MV-4-11 (cell line): ENCODE measurements at regions not wholly inside any gene's neighbourhood (a gene's known extent, or its start where the extent isn't known, plus 50 kb on each side); places are given as distances from the start of the nearest gene placed in this dataset.

Experiments used
- DNase-seq: peaks from one replicate; lab custom pipeline; 2025; lab: John Stamatoyannopoulos, UW

DNA sequence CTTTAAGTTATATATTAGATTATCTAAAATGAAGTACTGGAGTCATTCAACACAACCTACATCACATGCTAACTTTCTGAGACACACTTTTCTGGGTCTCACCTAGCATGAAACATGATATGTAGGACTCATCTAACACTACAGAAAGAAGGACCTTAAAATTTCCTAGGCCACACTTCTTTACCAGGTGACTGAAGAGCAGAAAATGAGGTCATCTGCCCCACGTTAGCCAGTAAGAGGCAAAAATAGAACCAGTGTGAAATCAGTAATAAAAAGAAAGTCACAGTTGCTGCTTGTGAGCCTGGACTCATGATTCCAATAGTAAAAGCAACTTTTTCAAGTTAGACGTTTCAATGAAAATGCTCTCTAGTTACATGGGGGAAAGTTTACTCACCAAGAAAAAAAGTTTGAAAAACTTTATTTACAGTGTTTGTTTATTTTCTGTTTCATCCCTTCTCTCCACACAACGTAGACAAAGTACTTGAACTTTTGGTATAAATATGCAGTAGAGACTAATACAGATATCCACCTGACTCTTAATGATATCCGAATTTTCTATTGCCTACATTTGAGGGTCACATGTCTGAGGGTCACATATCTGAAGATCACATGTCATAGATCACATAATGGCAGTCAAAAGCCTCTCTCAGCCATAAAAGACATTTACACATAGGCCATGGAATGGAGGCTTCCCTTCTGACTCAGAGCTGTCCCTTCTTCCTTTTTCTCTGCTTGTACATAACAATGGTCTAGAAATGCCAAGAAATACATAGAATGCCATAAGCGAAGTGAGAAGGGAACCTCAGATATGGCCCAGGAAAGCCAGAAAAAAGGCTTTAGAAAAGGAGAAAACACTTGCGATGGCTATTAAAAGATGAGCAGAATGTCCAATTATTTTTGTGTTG lies 362.9 kb downstream of the ZEB2 start:
- DNase-seq = peak; percentile 30

DNA sequence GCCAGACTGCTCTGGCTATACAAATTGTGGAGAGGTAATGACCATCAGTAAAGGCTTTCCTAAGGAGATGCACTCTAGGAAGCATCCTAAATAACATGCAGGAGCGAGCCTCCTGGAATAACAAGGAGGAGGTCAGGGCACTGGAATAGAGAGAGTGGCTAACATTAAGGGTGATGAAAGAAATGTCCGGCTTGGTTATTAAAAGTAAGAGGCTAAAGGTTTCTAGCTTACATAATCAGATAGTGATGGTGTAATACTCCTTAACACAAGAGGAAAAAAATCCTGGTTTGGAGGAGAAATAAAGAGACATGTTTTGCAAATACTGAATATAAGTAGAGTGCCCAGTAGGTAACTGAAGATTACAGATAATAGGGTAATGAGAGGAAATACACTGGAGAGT lies 365.7 kb downstream of the ZEB2 start:
- no peak for DNase-seq

DNA sequence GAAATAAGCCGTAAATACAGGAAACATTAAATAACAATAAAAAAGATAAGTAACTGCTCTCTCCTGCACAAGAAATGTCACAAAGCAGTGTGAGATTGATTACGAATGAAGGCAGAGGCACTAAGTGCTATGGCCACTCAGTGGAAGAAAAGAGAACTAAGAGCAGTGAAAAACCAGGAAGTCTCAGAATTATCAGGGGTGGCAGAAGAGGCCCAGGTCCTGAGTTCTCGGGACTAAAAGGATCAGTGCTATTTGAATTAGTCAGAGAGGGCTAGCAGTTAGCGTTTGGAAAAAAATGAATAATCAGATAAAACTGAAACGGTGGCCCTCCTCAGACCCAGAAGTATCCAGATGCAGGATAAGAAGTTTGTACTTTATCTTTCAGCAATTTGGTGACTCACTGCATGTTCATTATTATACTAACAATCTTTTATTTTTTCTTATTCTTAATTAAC lies 367.1 kb downstream of the ZEB2 start:
- peak; percentile 57 for DNase-seq

DNA sequence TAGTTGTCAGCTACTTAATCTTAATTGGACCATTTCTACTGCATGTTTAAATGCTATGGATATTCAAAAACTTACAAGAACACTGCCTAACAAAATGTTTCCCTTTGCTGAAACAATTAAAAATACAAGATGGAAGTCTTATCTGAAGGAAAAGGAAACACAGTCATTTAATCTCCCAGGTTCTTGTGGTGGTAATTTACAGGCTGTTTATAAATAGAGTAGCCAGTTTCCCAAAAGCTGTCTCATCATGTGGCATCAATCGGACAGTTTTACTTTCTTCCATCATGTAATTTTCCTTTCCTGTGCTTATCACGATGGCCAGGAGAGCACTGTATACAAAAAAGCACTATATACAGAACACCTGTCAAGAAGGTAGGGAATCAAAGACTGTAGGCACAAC lies 368.1 kb downstream of the ZEB2 start:
- no peak for DNase-seq

DNA sequence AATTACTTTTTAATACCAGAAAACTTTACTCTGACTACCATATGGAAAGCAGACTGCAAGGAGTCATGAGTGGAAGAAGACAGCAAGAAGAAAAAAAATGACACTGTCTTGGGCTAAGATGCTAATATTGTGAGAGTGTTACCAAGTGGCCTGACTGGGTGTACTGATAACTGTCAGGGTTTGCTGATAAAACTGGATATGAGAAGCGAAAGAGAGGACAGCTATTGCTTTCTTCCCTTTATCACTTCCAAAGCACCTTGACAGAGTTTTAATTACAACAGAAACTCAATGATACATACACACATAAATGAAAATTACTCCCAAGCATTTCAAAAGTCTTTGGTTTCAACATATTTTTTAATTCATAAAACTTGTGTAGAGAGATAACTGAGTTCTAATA lies 368.5 kb downstream of the ZEB2 start:
- no peak for DNase-seq

DNA sequence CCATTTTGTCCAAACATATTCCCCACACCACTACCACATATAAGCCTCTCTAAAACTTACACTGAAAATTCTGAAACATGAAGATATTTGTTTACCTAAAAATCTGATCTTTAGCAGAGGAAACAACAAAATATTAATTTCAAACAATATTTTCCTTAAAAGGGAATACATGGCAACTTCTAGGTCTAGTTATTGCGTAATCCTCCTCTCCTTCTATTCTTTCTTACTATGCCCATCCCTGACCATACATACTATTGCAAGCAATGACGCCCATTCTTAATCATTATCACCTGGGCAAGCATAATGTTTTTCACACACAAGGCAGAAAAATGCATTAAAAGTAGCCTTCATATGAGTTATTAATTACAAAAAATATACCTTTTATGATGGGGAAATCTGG lies 372.6 kb downstream of the ZEB2 start:
- no peak for DNase-seq

DNA sequence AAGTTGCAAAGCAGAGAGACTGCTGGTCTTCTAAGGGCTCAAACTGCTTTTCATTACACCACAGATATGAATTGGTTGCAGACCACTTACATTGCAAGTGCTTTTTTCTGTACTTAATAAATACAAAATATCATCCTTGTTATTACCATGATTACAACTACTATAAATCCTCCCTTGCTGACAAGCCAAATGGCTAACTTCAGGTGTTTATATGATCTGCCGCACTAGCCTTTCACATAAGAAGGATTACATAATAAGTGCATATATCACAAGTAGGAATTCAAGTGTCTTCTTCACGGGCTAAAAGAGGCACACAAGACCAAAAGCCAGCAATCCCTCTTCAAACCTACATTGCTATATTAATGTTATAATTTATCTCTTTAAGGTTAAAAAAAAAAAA lies 373.0 kb downstream of the ZEB2 start:
- no peak for DNase-seq

DNA sequence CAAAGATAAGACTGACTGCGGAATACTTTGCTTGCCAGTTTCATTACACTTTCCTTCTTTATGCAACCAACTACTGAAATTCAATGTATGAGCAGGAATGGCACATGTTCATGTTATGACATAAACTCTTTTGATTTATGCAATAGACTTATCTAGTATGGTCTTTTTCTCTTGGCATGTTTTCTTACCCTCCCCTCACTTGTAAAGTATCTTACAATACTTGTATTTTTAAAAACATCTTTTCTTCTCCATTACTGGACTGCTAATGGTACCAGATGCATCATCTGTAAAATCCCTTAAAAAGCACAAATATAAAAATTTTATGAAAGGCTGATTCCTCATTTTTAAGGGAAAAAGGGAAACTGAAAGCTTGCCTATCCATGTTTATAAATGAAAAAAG lies 373.8 kb downstream of the ZEB2 start:
- no peak for DNase-seq

DNA sequence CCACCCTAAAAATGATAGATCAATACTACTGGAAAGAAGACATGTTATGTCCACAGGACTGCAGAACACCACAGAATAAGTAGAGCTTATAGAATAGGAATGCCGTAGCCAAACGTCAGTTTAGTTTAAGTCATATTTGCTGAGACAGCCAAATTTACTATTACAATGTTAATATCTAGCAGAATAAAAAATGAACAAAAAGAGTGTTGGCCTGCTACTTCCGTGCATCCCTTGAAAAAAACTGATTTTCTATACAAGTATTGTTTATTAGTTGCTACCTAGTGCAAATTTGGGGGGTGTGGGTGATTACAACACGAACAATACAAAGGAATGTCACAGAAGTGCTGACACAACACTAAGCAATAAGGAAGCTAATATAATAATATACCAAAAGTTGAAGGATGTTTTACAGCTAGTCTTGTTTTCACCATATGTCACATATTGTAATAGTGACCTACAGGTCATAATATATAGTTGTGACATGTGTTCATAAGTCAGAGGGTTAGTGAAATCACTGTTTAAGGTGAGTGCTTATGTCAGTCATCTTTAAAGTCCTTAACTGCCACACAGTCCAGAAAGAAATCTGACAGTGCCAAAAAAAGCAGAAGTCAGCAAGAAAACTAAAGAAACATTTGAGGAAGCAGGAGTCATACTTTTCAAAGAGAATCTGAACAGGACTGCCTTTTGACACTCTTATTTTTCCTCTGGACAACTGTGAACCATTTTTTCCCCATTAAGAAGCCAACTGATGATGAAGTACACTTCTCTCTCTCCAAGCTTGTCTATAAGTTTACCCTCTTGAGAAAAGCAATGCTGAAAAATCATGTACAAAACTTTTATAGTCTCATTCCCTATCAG lies 376.4 kb downstream of the ZEB2 start:
- DNase-seq = peak; percentile 60

DNA sequence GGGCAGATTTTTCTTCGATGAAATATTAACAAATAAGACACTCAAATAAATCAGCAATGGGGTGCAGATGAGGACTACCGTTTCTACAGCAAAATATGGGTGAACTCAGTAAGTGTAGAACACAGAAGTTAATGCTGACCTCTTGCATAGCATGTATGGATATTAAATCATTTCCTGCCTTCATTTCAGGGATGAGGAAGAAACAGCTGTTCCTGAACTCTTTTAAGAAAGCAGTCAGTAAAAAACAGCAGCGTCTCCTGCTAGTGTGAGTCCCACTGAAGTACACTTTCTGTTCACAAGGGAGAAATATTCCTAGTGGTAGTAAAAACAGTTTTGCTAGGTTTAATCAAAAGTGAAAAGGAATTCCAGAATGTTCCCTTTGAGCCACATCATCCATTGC lies 379.0 kb downstream of the ZEB2 start:
- no peak for DNase-seq

DNA sequence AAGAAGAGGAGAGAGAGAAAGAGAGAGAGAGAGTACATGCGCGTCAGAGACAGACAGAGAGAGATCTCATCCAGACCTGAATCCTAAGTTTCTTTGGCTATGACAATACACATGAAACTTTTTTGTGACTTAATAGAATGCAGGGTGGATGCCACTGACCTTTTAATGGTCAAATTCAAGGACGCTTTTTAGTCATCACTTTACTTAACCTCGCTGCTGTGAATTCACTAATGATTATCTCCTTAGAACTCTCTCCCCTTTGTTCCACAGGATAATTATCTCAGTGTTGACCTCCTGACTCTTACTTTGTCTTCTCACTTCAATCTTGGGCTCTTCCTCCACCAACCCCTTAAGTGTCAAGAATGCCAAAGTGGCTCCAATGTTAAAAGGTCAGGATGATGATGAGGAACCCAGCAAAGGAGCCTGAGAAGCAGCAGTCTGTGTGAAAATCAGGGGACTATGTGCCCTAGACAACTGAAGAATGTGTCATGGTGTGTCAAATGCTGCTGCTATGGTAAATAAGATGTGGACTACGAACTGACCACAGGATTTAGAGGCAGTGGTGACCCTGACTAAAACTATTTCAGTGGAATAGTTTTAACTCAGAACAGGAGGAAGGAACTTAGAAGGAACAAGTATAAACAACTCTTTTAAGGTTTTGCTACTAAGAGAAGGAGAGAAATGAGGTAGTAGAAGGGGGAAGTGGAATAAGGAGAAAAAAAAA lies 382.1 kb downstream of the ZEB2 start:
- DNase-seq = peak; percentile 69

DNA sequence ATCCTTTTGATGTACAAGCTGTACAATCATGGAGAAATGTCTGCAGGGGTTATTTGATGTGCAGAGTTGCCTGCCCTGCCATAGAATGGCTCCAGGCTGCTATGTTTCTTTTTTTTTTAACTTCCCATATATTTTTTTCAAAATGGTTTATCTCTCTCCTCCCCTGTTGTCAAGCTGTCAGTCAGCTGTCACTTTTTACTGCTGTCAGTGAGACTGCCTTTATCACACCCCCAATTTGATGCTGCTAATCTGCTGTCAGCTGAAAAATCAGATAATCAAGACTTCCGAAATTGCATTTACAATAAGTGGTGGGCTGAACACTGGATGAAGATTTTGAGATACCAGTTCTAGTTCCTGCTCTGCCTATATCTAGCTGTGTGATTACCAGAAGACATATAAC lies 382.6 kb downstream of the ZEB2 start:
- DNase-seq = no peak

DNA sequence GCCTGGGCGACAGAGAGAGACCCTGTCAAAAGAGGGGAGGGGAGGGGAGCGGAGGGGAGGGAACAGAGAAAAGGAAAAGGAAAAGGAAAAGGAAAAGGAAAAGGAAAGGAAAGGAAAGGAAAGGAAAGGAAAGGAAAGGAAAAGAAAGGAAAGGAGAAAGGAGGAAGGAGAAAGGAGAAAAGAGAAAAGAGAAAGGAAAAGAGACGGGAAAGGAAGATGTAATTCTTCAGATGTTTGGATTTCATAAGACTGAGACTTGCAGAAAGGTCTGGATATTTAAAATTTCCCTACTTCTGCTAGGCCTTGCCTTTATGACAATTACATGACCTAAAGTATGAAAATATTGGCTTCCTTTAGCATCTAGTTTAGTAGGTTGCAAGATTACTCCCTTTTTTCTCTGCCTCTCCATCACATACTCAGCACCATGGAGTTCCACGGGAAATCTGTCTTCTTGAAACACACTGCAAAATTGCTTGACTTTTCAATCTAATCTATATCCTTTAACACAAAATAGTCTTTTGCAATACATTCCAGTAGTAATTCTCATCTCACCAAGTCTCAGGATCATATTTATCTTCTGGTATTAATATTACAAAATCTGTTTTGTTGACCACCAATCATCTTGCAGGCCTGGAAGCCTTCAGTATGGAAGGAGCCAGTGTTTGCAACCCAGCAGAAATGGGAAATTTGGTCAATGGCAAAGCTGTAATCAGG lies 383.5 kb downstream of the ZEB2 start:
- no peak for DNase-seq

DNA sequence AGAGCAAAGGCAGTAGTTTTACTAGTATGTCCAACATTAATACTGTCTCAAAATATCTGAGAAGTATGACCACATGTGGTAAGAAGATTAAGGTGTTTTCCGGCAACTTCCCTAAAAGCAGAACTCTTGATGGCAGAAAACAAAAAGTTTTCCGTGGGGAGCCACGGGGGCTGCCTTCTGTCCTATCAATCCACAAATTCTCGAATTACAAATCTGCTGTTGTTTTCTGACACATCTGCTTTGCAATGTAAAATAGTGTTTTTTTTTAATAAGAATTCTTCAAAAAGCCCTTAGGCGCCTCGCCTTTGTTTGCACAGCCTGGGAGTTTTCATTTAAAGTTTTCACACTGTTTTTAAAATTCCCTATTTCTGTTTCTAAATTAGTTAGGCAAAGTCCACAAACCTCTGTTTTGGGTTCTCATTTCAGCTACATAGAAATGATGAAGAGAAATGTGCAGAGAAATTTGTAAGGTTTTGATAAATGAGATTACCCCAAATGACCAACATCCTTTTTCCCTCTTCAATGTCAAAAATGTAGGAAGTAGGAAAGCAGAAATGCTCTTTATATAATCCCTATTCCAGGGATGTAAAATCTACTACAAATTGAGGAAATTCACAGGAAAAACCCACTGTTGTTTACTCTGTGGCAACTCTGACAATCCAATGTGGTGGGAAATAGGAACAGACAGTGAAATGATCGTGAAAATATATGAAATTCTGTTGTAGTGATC lies 385.8 kb downstream of the ZEB2 start:
- peak; percentile 33 for DNase-seq

DNA sequence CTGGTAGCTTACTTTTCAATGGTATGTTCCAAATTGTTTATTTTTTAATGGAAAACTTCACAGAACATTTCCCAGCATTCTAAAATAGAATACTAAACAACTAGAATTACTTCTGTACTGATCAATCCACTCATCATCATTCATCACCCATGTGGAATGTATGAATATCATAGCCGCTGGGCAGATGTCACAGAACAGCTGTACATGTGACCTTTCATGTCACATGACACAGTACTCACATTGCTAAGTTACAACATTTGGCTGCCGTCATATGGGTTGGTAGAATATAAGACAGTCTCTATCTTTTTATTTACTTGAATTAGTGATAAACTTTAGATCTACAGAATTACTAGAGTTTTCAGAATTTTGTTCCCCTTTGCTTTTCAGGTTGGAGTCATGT lies 387.6 kb downstream of the ZEB2 start:
- DNase-seq = no peak

DNA sequence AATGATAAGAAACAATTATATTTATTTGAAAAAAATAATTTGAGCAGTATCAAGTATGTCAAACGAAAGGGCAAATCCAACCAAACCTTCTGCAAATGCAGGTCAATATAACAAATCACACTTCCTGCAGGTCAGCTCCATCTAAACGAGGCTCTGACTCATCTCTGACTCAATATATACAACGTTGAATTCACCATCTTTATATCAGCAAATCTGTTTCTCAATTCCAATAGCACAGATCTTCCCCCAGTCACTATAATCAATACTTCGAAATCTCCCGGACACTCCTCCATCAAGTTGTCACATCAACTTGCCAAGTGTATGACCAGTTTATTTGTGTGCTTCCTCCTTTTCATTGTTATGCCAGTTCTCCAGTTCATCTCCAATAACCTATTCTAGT lies 388.9 kb downstream of the ZEB2 start:
- DNase-seq = no peak

DNA sequence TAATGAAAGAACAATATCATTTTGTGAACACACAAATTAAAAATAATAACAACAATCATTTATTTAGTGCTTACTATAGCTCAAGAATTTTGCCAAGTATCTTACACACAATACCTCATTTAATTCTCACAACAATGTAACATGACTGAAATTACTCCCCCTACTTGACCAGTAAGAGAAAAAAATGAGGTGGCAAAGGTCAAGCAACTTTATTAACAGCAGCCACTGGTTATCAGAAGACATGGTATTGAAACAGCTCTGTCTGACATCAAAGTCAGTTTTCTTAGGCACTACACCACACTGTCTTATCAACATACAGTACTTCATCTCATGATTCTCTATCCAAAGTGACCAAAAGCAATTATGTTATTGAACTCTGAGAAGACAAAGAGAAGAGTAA lies 389.4 kb downstream of the ZEB2 start:
- DNase-seq = no peak

DNA sequence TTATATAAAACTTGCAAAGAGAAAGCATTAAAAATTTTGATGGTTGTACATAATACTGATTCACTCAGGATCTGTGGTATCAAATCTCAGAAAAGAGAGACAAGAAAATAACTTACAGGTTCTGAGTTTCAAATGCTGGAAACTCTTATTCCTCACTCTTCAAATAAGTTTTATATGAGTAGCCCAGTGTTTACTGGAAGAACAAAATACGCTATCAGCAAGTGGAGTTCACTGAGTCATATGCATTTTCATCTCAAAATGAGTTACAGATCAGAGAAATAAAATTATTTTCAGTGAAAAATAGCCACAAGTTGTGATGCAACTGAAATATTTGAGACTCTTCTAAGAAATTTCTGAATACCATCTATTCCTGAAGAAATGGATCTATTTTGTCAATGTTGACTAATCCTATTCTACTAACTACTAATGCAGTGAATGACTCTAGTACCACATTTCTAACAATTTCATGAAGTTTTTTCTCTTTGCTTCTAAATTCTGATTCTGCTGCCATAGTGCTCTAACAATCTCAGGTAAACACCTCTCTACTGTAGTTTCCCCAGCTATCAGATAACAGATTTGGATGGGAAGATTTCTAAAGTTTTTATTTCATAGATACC lies 391.7 kb downstream of the ZEB2 start:
- DNase-seq = no peak

DNA sequence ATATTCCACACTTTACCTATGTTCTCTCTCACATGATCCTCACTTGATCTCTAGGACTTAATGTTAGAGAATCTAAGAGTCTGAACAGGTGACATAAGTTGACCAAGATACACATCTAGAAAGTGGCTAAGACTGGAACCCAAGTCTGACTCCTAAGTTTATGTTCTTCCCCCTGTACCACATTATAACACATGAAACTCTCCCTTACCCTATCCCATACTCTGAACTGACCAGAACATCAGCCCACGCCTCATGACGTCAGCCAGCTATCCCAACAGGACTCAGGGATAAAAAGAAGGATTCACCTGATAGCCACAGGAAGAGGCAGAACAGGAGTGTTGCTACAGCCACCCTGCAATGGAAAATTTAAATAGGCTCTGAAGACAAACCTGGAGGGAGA lies 392.2 kb downstream of the ZEB2 start:
- no peak for DNase-seq

DNA sequence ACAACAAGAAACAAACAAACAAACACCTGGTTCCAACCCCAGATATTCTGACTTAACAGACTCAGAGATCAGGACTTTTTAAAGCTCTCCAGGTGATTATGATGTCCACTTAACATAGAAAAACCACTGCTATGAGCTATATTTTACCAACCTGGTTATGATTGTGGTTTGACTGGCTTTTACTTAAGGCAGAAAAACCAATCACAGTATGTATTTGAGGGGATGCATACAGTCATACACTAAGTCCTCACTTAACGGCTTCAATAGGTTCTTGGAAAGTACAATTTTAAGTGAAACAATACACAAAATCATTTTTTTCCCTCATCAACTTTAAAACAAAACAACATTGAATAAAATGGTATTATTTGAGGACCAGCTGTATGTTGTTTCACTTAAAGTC lies 393.6 kb downstream of the ZEB2 start:
- no peak for DNase-seq

DNA sequence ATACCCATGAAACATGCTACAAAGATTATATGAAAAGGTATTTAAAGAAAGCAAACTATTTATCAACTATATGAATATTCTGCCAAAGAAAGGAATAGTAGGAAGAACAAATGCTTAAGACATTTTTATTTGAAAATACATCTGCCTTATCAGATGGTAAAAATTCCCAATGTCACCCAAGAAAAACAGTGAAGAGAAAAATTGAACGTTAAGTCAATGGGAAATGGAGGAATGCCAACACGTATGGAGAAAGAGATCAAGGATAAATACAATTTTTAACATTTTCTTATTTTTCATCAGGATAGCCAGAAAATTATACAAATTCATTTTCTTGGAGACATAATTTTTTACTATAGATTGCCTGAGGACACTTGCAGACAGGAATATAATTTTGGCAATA lies 394.2 kb downstream of the ZEB2 start:
- no peak for DNase-seq
